ENCODE measurements at regions not wholly inside any gene's neighbourhood (a gene's known extent, or its start where the extent isn't known, plus 50 kb on each side); places are given as distances from the start of the nearest gene placed in this dataset.
A peak's percentile ranks its signal among the peaks of the same experiment; 100 is the strongest.

GRCh38 chrX:130539721-130540321 lies 138.0 kb downstream of the RBMX2 start:
- TF ChIP-seq GATA3 (IDR thresholded peaks at IDR 0.05; ENCODE audit: low read depth, low read length) = no peak
- TF ChIP-seq GATA2 (IDR thresholded peaks at IDR 0.05; ENCODE audit: low read depth, low read length) = no peak

GRCh38 chrX:130543603-130544325 lies 142.0 kb downstream of the RBMX2 start:
- no peak for TF ChIP-seq GATA2 (IDR thresholded peaks at IDR 0.05; ENCODE audit: low read depth, low read length)
- TF ChIP-seq GATA3 (IDR thresholded peaks at IDR 0.05; ENCODE audit: low read depth, low read length) = no peak

GRCh38 chrX:130545796-130546195 lies 144.0 kb downstream of the RBMX2 start:
- TF ChIP-seq GATA2 (IDR thresholded peaks at IDR 0.05; ENCODE audit: low read depth, low read length) = no peak
- TF ChIP-seq GATA3 (IDR thresholded peaks at IDR 0.05; ENCODE audit: low read depth, low read length) = no peak

GRCh38 chrX:130550351-130550750 lies 148.6 kb downstream of the RBMX2 start:
- TF ChIP-seq GATA3 (IDR thresholded peaks at IDR 0.05; ENCODE audit: low read depth, low read length) = no peak
- no peak for TF ChIP-seq GATA2 (IDR thresholded peaks at IDR 0.05; ENCODE audit: low read depth, low read length)

- no peak for TF ChIP-seq GATA3 (IDR thresholded peaks at IDR 0.05; ENCODE audit: low read depth, low read length)
- TF ChIP-seq GATA2 (IDR thresholded peaks at IDR 0.05; ENCODE audit: low read depth, low read length) = no peak
Observed at GRCh38 chrX:130552444-130553073, 150.8 kb downstream of the RBMX2 start.

- TF ChIP-seq GATA3 (IDR thresholded peaks at IDR 0.05; ENCODE audit: low read depth, low read length) = no peak
- no peak for TF ChIP-seq GATA2 (IDR thresholded peaks at IDR 0.05; ENCODE audit: low read depth, low read length)
Observed at GRCh38 chrX:130555341-130555740, 153.6 kb downstream of the RBMX2 start.

GRCh38 chrX:130555757-130556156 lies 154.0 kb downstream of the RBMX2 start:
- TF ChIP-seq GATA2 (IDR thresholded peaks at IDR 0.05; ENCODE audit: low read depth, low read length) (peak; percentile 57; the same call in 1 of the 2 replicates), GATA3 (IDR thresholded peaks at IDR 0.05; ENCODE audit: low read depth, low read length) (peak; percentile 58)

- no peak for TF ChIP-seq GATA2 (IDR thresholded peaks at IDR 0.05; ENCODE audit: low read depth, low read length)
- TF ChIP-seq GATA3 (IDR thresholded peaks at IDR 0.05; ENCODE audit: low read depth, low read length) = no peak
Observed at GRCh38 chrX:130556951-130557350, 155.2 kb downstream of the RBMX2 start.

GRCh38 chrX:130560544-130560943 lies 158.8 kb downstream of the RBMX2 start:
- no peak for TF ChIP-seq GATA3 (IDR thresholded peaks at IDR 0.05; ENCODE audit: low read depth, low read length)
- no peak for TF ChIP-seq GATA2 (IDR thresholded peaks at IDR 0.05; ENCODE audit: low read depth, low read length)

GRCh38 chrX:130561930-130562329 lies 160.1 kb downstream of the RBMX2 start:
- TF ChIP-seq GATA3 (IDR thresholded peaks at IDR 0.05; ENCODE audit: low read depth, low read length) (no peak), GATA2 (IDR thresholded peaks at IDR 0.05; ENCODE audit: low read depth, low read length) (no peak)

GRCh38 chrX:130563476-130563875 lies 161.7 kb downstream of the RBMX2 start:
- TF ChIP-seq GATA3 (IDR thresholded peaks at IDR 0.05; ENCODE audit: low read depth, low read length) = no peak
- no peak for TF ChIP-seq GATA2 (IDR thresholded peaks at IDR 0.05; ENCODE audit: low read depth, low read length)

GRCh38 chrX:130566028-130566683 lies 164.4 kb downstream of the RBMX2 start:
- TF ChIP-seq GATA3 (IDR thresholded peaks at IDR 0.05; ENCODE audit: low read depth, low read length) (no peak), GATA2 (IDR thresholded peaks at IDR 0.05; ENCODE audit: low read depth, low read length) (no peak)
